ENCODE measurements at regions not wholly inside any gene's neighbourhood (a gene's known extent, or its start where the extent isn't known, plus 50 kb on each side); places are given as distances from the start of the nearest gene placed in this dataset.
"Not testable (repeated sequence)": the region's sequence is repeated elsewhere in the genome, so short reads cannot be mapped to it uniquely, and the experiment has no call there.

DNA sequence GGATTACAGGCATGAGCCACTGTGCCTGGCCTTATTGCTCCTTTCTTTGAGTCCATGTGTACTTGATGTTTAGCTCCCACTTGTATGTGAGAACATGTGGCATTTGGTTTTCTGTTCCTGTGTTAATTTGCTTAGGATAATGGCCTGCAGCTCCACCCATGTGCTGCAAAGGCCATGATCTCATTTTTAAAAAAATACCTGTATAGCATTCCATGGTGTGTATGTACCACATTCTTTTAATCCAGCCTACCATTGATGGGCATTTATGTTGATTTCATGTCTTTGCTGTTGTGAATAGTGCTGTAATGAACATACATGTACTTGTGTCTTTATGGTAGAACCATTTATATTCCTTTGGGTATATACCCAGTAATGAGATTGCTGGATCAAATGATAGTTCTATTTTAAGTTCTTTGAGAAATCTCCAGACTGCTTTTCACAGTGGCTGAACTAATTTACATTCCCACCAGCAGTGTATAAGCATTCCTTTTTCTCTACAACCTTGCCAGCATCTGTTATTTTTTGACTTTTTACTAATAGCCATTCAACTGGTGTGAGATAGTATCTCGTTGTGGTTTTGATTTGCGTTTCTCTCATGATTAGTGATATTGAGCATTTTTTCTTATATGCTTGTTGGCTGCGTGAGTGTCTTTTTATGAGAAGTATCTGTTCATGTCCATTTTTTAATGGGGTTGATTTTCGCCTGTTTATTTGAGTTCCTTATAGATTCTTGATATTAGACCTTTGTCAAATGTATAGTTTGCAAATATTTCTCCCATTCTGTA is 136.4 kb upstream of the SPRED2 start:
- not testable (repeated sequence) for DNase-seq (ENCODE audit: low read depth)

DNA sequence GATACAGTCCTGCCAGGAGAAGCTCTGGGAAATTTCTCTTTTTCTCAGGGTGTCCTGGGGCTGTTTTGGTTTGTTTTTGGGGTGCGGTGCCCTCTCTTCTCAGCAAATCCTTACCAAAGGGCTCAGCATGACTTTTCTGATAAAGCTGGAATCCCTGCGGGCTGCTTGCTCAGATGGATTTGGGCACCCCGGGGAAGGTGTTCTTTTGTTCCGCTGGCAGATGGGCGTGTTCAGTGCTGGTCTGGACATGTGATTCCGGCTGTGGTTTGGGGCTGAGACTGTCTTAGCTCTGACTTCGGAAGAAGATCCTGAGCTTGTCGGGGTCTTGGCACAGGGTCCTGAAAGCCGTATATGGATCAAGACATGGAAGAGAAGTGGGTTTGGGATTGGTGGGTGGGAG is 134.2 kb upstream of the SPRED2 start:
- DNase-seq (ENCODE audit: low read depth), result no peak

DNA sequence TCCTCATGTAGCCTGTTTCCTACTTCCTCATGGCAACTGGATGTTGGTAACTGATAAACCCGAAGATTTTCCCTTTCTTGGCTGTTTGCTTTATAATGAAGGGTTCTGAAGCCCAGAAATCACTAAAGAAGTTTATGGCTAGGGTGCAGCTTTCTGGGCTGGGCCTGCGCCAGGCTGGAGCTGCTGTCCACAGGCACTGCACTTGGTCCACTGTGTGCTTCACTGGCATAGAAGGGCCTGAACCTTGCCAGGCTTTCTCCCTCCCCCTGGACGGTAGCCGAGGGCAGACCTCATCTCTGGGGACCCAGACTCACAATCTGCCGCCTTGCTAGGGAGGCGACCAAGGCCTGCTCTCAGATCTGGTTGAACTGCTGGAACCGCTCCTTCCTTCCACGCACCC is 133.3 kb upstream of the SPRED2 start:
- DNase-seq (ENCODE audit: low read depth), result no peak

DNA sequence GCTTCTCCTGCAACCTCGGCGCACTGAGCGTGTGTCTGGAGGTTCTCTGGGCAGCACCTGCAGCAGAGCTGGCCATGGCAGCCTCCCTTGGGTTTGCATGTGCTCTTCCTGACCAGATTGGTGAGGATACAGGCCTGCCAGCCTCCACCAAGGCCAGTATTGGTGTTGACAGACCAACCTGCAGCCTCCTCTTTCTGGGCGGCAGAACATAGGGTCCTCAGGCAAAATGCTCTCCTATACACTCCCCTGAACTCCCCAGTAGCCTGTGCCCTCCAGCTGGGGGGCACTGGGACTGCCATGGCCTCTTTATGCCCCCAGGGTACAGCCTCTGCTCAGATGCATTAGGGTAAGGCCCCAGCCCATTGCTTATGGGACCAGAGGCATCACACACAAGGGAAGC is 131.9 kb upstream of the SPRED2 start:
- DNase-seq (ENCODE audit: low read depth), result no peak

DNA sequence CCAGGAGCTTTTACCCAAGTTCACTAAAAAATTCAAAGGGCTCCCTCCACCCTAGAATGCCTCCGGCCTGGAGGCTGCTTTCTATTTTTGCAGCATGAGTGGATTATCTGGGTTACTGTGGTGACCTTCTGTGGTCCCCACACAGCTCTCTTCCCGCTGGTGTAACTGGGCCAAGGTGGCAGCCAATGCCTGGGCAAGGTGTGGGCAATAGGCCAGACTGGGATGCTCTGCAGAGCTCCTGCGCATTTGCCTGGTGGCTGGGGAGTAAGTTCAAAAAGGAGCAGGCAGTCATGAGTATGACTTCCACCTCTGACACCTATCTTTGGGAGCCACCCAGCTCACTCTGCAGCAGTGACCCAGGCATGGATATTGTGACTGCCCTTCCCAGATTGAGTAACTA is 130.5 kb upstream of the SPRED2 start:
- DNase-seq (ENCODE audit: low read depth), result no peak

DNA sequence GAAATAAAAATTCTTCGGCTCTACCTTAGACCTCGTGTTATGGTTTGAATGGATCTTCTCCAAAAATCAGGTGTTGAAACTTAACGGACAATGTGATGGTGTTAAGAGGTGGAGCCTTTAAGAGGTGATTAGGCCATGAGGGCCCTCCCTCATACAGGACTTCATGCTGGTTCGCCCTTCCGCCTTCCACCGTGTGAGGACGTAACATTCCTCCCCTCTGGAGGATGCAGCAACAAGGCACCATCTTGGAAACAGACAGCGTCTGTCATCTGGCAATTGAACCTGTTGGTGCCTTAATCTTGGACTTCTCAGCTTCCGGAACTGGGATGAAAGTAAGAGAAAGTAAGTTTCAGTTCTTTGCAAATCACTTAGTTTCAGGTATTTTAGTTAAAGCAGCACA is 126.3 kb upstream of the SPRED2 start:
- DNase-seq (ENCODE audit: low read depth), result no peak

DNA sequence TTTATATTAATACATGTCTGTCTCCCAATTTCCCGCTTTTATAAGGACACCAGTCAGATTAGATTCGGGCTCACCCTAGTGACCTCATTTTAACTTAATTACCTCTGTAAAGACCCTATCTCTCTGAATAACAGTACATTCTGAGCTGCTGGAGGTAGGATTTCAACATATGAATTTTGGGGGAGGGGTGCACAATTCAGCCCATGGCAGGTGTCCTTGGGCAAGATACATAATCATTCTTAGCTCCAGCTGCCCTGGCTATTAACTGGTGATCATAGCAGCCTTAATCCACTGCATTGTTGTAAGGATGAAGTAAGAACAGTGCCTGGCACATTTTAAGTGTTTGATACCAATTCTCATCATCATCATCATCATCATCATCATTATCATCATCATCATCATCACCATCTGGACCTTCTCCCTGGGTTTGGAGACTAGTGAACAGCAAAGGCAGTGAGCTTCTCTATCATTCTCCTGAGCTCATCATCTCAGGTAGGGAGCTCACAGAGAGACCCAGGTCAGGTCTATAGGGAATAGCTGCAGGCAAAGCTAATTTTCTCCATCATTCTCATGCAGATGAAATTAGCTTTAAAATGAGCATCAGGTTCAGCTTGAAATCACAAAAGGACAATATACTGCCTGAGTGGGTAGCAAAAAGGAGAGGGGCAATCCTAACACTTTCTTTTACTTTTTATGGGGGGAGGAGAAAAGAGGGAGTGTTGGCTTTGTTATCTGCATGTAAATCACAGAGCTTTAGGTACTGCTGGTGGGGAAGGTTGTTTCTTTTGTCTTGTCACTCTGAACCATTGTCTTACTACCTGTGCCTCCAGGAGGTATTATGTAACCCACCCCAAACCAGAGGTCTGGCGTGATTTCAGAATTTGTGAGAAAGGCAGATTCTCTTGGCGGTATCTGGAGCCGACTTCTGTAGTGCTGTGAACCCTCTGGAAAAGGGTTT is 125.5 kb upstream of the SPRED2 start:
- no peak for DNase-seq (ENCODE audit: low read depth)

DNA sequence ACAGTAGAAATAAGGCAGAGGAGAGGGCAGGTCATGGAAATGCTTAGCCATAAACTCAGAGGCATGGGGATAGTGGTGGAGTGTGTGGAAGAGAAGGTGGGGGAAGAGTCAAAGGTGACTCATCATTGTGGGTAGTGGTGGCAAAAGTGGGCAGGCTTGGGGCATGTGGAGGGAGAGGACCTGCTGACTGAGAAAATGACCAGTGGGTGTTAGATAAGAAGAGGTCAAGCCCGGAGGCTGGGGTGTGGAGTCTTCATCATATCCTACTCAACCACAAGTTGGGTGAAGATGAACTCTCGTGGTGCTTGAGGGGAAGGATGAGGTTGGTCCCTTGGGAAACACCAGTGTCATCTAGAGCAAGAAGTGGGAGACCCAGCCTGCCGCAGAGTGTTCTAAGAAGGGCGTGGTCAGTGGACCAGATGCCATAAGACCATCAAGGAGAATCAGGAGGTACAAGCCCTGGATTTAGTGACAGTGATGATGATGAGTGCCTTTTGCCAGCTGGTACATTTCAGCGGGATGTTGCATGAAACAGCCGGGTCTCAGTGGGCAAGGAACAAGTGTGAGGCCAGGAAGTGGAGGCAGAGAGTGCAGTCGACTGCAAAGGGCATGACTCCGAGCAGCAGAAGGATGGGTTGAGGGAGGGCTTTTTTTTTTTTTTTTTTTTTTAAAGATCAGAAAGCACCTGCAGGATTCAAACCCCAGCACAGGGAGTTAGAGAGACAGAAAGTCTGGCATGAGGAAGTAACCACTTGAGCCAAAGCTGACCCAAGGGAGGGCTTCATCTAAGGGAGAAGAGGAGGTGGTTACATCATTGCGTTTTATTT is 122.6 kb upstream of the SPRED2 start:
- DNase-seq (ENCODE audit: low read depth), result no peak

DNA sequence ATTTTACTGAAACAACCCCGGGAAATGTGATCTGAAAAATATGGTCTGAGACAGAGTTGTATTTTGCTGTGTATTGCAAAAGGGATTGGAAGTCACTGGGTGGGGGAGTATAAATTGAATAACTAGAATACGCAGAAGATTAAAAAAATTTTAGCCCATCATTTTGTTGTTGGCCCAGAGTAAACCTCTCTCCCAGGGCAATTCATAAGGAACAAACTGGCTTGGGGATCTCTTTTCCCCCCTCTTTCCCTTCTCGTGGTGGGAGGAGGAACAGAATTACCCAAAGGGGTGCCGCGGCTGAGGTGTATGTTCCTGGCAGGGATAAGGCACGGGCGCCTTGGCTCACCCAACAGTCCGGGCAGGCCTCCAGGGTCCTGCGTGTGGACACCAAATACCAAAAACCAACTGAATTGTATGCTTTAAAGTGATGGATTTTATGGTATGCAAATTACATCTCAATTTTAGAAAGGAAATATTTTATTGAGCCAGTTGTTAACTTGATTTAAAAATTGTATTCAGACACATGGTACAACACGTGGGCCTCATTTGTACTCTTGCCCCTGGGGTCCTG is 121.2 kb upstream of the SPRED2 start:
- DNase-seq (ENCODE audit: low read depth), result no peak

DNA sequence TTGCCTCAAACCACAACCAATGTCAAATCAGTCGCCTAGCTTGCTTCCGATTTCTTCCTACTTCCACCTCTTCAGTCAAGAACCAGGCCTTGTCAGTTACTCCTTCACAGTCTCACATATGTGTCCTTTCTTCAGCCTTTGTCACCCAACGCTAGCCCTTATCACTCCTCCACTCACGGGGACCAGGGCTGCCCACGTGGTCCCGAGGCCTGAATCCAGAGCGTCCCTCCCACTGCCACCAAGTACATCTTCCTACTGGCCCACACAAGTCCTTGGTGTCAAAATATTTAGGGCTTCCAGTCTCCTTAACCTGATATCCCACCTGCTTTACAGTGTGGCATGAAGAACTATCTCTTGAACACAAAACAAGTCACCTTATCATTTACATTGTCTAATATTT is 119.1 kb upstream of the SPRED2 start:
- no peak for DNase-seq (ENCODE audit: low read depth)

DNA sequence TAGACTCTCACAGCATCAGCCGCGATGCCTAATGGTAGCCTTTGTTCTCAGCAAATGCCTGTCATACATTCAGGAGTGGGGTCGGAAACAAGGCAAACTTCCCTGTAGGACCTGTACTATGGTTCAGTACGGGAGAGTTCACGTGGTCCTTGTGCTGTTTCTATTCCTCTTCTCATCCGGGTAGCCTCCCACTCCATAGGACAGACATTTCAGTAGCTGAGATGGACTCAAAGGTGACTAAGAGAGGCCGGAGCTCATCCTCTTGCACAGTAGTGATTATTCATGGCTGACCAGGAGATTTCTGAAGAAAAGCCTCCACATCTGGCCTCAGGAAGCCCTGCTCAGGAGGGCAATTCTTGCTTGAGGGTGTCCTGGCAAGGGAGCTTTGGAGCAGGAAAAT is 117.8 kb upstream of the SPRED2 start:
- no peak for DNase-seq (ENCODE audit: low read depth)

DNA sequence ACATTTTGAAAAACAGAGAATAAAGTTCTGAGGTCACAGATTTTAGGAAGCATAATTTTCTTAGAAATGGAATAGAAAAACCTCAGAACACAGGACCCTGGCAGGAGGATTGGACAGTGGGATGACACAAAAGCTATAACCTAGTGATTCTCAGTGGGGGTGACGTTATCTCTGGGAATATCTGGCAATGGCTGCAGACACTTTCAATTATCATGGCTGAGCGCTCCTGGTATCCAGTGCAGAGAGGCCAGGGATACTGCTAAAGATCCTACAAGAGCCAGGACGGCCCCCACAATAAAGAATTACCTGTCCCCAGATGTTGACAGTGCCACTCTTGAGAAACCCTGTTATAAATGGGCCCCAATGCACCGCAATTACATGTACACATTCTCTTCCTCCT is 117.2 kb upstream of the SPRED2 start:
- no peak for DNase-seq (ENCODE audit: low read depth)

DNA sequence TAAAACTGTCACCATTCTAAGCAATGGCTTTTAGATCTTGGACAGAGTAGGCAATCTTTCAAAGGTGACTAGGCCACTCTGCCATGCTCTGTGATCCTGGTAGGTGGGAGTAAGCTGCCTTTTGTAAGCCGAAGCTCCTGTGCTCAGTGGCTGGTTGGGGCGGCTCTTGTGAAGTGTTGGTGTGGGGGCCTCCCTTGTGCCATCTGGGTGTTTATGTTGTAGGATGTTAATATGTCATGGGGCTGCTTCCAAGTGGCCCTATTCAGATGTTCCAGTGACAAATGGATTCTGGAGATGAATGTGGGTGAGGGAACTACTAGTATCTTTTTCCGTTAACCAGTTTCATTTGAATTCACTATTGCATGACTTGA is 116.8 kb upstream of the SPRED2 start:
- no peak for DNase-seq (ENCODE audit: low read depth)

DNA sequence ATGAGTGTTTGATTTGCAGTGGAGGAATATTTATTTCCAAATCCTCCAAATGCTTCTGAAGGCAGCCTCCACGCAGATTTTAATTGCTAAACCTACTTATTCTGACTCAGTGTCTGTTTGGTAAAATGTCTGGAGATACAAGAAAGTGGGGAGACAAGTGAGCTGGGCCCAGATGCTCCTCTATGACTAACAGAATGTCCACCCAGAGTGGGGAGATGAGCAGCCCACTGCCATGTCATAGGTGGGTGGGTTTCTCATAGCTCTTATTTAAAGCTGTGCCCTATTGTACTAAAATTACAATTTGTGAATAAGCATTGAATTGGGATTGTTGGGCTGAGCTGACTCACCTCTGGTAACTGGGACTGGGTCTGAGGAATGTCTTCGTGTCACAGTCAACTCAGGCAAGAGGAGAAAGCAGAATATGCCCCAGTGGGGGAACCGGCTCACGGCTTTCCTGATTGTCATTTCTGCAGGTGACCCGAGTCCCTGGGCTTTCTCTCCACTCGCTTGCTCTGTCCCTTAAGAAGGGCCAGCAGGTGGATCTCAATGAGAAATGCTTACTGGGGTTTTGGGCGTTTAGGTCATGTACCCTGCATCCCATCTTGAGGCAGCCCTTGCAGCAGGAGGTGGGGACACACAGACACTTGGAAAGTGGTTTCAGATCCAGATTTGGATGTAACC is 116.3 kb upstream of the SPRED2 start:
- no peak for DNase-seq (ENCODE audit: low read depth)

DNA sequence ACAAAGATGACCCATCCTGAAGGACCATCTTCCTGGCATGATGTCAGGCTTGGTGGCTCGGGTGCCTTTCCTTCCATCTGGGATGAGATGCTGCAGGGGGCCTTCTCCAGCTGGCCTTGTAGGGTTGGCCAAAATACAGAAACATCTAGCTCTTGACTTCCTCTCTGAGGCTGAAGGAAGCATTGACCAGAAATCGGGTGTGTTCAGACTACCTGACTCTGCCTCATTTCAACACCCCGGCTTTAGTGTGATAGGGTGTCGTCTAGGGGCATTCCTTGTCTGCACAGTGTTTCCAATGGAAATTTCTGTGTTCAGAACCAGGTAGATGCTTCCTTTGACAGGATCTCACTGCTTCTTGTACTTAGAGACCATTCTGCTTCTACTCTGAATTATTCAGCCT is 115.7 kb upstream of the SPRED2 start:
- DNase-seq (ENCODE audit: low read depth), result no peak

DNA sequence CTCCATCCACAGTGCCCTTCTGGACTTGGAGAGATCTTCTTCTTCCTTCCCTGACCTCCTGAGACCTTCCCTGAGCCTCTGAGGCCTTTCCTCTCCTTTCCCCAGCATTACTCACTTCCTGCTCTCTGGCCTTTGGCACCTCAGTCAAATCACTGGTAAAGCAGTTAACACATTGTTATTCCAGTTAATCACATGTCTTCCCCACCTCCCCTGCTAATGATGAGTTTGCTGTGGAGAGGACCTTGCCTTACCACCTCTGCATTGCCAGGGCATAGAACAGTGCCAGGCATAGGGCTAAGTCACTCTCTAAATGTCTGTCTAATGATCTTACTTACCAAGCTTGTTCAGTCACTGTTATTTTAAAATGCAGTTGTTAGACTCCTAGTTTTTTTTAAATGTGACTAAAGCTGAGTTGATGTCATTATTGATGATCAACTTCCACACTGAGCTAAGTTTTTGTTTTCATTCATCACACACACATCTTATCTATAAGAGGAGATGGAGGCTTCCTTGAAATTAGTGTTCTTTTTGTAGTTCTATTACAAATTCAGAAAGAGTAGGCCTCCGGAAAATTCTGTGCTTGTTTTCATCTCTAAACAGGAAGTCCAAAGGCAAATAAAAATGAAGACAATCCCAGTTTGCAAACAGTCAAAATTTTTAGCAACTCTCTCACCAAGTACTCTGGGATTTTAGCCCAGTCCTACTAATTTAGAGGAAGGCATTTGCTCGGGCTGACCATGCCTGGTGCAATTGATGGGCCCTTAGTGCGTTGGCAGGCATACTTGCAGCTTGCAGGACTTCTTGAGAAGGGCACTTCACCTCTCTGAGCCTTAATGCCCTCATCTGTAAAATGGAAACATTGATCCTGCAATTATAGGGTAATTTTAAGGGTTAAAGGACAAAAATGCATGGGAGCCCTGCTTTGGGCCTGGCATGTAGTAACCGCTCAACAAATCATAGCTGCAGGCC is 113.7 kb upstream of the SPRED2 start:
- no peak for DNase-seq (ENCODE audit: low read depth)

DNA sequence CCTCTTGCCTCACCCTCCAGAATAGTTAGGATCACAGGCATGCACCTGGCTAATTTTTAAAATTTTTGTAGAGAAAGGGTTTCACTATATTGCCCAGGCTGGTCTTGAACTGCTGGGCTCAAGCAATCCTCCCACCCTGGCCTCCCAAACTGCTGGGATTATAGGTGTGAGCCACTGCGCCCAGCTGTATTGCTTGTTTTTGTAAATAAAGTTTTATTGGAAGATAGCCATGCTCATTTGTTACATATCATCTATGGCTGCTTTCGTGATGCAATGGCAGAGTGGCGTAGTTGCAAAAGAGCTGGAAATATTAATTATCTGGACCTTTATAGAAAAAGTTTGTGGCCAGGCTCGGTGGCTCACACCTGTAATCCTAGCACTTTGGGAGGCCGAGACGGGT is 109.4 kb upstream of the SPRED2 start:
- no peak for DNase-seq (ENCODE audit: low read depth)

DNA sequence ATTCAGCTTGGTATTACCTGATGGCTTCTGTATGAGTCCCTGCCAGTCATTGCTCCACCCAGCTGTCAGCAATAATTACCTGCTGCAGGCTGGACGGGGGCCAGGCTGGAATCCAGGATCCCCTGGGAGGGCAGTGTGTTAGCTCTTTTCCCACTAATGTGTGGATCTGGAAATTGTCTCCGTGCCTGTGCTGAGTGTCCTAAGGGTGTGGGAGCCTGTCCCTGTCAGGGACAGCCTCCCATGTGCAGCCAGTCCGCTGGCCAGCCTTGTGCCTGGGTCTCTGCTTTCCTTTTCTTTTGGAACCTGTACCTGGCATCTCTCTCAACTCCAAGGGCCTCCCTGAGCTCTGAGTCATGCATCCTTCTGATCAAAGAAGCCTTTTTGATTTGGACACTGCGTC is 107.2 kb upstream of the SPRED2 start:
- no peak for DNase-seq (ENCODE audit: low read depth)

DNA sequence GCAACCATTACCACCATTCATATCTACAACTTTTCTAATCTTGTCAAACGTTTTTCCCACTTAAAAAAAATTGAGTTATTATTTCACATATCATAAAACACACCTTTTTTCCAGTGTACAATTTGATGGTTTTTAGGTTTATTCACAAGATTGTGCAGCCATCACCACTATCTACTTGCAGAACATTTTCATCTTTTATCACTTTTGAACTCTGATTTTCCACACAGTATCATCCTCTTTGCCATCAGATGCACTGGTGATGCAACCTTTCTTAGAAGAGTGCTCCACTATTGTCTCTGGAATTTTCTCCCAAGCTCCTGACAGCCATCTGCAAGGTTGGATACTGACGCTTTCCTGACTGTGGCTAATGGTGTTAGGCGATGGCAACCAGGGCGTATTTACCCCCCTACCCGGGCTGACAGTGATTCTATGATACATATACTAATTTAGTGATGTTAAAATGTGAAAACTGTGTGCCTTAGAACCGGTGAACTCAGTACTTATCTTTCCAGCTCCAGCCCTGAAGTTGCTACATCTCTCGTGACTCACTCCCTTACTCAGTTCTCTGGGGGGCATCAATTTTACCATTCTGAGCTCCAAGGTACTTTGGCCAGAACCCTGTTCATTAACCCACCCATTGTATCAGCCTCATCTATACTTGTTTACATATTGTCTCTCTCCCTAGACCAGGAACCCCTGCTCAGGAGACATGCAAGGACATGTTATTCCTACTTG is 105.4 kb upstream of the SPRED2 start:
- DNase-seq (ENCODE audit: low read depth), result no peak

DNA sequence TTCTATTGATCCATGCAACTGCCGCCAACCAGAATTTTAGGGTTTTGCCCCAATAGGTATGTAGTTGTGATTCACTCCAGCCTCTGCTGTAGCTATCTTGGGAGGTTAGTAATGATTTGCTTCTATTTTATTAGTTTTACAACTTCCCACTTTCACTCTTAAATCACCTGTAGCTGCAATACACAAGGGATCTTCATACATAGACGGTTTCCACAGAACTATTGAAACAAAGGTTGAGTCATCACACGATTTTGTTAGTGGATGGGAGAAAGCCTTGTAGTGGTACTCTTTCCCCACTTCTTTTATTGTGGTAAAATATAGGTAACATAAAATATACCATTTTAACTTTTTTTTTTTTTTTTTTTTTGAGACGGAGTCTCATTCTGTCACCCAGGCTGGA is 104.2 kb upstream of the SPRED2 start:
- no peak for DNase-seq (ENCODE audit: low read depth)
